ENCODE measurements at regions not wholly inside any gene's neighbourhood (a gene's known extent, or its start where the extent isn't known, plus 50 kb on each side); places are given as distances from the start of the nearest gene placed in this dataset.

DNA sequence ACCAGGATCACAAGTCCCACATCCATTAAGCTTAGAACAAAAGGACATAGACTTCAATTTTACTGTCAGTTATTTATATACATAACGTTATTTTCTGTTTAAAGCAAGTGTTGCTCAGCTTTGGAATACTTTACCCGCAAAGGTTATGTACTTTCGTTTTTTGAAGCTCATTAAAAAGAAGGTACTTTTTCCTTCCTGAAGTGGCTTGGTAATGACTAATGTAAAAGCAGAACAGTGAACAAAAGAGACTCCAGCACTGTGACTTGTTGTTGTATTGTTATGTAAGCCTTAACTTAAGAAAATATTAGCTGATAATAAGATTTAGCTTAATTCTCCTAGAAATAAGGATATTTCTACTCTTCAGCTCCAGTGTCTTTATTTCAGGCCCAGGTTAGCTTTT, 97.3 kb upstream of the SLCO6A1 start:
- H3K4me1 Mint-ChIP-seq (ENCODE audit: low read depth), result peaks cover 18% of the 10 kb centered on the region
- H3K9me3 Mint-ChIP-seq (ENCODE audit: low read depth), result peaks cover 5% of the 10 kb centered on the region
- H3K27me3 Mint-ChIP-seq, result no peaks in the 10 kb centered on the region
- H3K36me3 Mint-ChIP-seq, result no peaks in the 10 kb centered on the region
- peak overlapping the region; percentile 14 for H3K4me3 Mint-ChIP-seq
- no peak overlapping the region for H3K27ac Mint-ChIP-seq

DNA sequence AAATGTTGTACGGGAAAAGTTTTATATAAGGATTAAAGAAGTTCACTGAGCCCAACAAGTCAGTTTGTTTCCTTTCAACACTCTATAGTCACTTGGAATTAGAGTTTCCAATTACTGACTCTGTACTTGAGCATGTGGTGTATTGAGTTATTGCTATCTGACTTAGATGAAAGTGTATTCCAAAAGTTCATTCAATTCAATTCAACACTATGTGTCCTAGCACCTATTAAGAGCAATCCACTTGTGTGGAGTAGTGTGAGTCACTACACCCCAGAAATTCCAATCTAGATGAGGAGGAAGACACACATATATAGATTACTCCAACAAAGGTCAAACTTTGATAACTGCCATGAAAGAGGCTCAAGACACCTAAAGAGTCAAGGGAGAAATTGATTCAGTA, 98.2 kb upstream of the SLCO6A1 start:
- Mint-ChIP-seq H3K36me3 (no peaks in the 10 kb centered on the region), H3K4me1 (ENCODE audit: low read depth) (peaks cover 14% of the 10 kb centered on the region), H3K9me3 (ENCODE audit: low read depth) (peaks cover 5% of the 10 kb centered on the region), H3K4me3 (no peak overlapping the region), H3K27ac (no peak overlapping the region), H3K27me3 (no peaks in the 10 kb centered on the region)

DNA sequence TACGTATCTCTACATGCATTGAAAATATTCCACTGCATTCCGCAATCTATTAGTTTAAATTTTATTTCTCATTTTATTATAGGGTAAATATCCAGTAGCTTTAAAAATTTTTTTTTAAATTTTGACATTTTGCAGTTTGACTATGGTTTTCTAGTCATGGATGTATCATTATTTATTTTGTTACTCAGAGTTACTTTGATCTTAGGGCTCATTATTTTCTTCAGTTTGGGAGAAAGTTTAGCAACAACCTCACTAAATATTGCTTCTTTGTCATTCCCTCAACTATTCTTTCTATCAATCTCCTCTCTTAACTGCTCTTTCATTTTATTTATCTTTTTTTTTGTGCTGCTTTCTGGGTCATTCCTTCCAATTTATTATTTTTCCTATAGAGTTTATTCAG, 100.5 kb upstream of the SLCO6A1 start:
- Mint-ChIP-seq H3K27ac (no peak overlapping the region), H3K27me3 (peaks cover 5% of the 10 kb centered on the region), H3K4me3 (no peak overlapping the region), H3K4me1 (ENCODE audit: low read depth) (peaks cover 14% of the 10 kb centered on the region), H3K36me3 (no peaks in the 10 kb centered on the region), H3K9me3 (ENCODE audit: low read depth) (peaks cover under 1% of the 10 kb centered on the region)

DNA sequence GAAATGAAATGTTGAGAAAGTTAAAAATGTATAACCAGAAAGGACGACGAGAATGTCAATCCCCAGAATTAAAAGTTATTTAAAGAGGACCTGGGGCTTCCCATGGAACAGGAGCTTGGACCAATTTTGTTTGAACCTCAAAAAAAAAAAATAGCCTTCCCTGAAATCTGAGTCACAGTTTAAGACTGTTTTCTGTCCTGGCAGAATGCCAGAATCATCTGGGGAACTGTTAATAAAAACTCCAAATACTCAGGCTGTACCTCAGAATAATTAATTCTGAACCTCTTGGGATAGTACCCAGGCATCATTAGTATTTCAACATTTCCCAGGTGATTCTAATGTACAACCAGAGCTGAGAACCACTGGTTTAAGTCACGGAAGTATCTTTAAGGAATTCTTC, 102.2 kb upstream of the SLCO6A1 start:
- peaks cover 7% of the 10 kb centered on the region for H3K4me1 Mint-ChIP-seq (ENCODE audit: low read depth)
- H3K4me3 Mint-ChIP-seq, result no peak overlapping the region
- no peak overlapping the region for H3K27ac Mint-ChIP-seq
- no peaks in the 10 kb centered on the region for H3K36me3 Mint-ChIP-seq
- H3K9me3 Mint-ChIP-seq (ENCODE audit: low read depth), result no peaks in the 10 kb centered on the region
- peaks cover 5% of the 10 kb centered on the region for H3K27me3 Mint-ChIP-seq

DNA sequence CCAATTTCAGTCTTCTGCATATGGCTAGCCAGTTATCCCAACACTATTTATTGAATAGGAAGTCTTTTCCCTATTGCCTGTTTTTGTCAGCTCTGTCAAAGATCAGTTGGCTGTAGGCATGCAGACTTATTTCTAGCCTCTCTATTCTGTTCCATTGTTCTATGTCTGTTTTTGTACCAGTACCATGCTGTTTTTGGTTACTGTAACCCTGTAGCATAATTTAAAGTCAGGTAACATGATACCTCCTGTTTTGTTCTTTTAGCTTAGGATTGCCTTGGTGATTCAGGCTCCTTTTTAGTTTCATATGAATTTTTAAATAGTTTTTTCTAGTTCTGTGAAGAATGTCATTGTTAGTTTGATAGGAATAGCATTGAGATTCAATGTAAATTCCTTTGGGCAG, 104.9 kb upstream of the SLCO6A1 start:
- Mint-ChIP-seq H3K27ac (no peak overlapping the region), H3K4me1 (ENCODE audit: low read depth) (no peaks in the 10 kb centered on the region), H3K36me3 (no peaks in the 10 kb centered on the region), H3K4me3 (no peak overlapping the region), H3K27me3 (peaks cover 5% of the 10 kb centered on the region), H3K9me3 (ENCODE audit: low read depth) (no peaks in the 10 kb centered on the region)

DNA sequence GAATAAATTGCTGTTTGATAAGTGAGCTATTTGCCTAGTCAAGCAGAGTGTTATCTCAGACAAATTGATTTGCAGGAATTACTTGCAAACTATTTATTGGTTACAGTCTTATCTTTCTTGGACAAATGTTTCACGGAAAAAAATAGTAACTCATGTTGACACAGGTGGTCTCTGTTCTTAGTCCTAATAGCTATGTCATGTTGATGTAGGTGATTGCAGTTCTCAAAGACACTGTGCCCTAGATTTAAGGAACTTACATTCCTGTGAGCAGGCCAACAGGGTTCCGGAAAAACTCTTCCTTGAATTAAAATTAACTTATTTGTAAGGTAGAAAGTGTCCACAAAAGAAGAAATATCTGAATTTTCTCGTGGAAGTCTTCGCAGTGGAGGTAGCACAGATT, 109.6 kb upstream of the SLCO6A1 start:
- Mint-ChIP-seq H3K27me3 (peaks cover 2% of the 10 kb centered on the region), H3K27ac (no peak overlapping the region), H3K9me3 (ENCODE audit: low read depth) (no peaks in the 10 kb centered on the region), H3K4me3 (no peak overlapping the region), H3K4me1 (ENCODE audit: low read depth) (no peaks in the 10 kb centered on the region), H3K36me3 (no peaks in the 10 kb centered on the region)

DNA sequence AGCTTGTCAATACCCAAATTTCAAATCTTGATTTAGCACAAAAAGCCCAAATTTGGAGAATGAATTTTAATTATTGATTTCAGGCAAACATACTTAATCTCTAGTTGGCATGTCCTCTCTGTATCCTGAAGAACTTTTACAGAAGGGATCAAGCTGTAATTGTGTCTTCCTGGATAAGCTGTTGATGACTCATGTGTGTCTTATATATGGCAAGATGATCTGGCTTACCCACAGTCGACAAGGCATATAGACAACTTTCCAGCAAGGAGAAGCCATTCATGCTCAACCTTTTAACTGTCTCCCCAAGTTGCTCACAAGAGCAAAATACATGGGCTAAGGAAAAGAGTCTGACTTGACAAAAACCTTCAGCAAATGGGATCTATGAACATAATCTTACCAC, 112.5 kb upstream of the SLCO6A1 start:
- H3K4me1 Mint-ChIP-seq (ENCODE audit: low read depth), result no peaks in the 10 kb centered on the region
- no peaks in the 10 kb centered on the region for H3K36me3 Mint-ChIP-seq
- H3K4me3 Mint-ChIP-seq, result no peak overlapping the region
- H3K27me3 Mint-ChIP-seq, result peaks cover 6% of the 10 kb centered on the region
- no peaks in the 10 kb centered on the region for H3K9me3 Mint-ChIP-seq (ENCODE audit: low read depth)
- H3K27ac Mint-ChIP-seq, result no peak overlapping the region

DNA sequence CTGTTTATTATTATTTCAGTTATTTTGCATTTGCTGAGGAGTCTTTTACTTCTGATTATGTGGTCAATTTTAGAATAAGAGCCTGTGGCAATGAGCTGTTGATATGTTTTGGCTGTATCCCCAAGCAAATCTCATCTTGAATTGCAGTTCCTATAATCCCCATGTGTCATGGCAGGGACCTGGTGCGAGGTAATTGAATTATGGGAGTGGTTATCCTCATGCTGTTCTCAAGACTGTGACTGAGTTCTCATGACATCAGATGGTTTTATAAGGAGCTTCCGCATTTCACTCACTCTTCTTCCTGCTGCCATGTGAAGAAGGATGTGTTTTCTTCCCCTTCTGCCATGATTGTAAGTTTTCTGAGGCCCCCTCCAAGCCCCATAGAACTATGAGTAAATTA, 114.9 kb upstream of the SLCO6A1 start:
- H3K27me3 Mint-ChIP-seq, result peaks cover 8% of the 10 kb centered on the region
- H3K27ac Mint-ChIP-seq, result no peak overlapping the region
- no peaks in the 10 kb centered on the region for H3K9me3 Mint-ChIP-seq (ENCODE audit: low read depth)
- H3K36me3 Mint-ChIP-seq, result no peaks in the 10 kb centered on the region
- H3K4me3 Mint-ChIP-seq, result no peak overlapping the region
- H3K4me1 Mint-ChIP-seq (ENCODE audit: low read depth), result no peaks in the 10 kb centered on the region

DNA sequence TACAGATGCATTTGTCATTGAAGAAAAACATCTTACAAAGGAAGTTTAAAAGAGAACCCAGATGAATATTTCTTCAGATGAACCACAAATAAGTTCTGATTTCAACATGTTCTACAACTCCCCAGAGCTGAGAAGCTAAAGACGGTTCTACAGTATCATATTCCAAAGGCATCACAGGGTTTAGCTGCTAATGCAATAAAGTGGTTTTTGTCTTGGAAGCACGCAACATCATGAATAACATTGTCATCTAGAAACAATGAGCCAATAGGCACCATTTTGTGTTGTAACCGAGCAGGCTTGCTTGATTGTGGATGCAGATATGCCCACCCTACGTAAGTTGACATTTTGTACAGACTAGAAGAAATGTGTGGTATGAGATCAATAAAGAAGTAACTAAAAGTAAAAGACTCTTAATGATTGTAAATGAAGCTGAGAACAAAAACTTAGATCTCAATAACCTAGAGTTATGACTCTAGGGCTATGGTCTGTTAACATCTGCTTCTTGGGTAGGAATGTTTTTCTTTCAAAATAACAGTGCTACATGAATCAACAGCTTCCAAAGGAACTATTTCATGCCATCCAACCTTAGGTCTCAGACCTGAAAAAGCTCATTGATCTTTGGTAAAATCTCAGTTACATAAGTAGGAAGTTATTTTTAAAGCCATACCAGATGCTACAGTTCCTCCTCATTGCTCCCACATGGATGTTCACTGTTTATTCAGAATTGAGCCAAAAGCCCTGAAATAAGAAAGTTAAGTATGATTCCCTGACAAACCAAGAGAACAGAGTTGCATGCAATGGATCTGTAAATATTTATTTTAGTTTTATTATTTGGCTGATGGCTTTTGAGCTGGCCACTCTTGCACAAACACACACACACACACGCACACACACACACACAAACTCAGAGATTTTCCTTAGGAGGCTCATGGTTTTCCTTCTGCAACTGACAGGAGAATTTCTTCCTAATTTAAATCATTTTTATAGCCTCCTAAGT, 118.7 kb upstream of the SLCO6A1 start:
- H3K9me3 Mint-ChIP-seq (ENCODE audit: low read depth), result peaks cover 3% of the 10 kb centered on the region
- peaks cover 6% of the 10 kb centered on the region for H3K27me3 Mint-ChIP-seq
- no peak overlapping the region for H3K27ac Mint-ChIP-seq
- H3K4me3 Mint-ChIP-seq, result no peak overlapping the region
- no peaks in the 10 kb centered on the region for H3K4me1 Mint-ChIP-seq (ENCODE audit: low read depth)
- peaks cover 2% of the 10 kb centered on the region for H3K36me3 Mint-ChIP-seq

DNA sequence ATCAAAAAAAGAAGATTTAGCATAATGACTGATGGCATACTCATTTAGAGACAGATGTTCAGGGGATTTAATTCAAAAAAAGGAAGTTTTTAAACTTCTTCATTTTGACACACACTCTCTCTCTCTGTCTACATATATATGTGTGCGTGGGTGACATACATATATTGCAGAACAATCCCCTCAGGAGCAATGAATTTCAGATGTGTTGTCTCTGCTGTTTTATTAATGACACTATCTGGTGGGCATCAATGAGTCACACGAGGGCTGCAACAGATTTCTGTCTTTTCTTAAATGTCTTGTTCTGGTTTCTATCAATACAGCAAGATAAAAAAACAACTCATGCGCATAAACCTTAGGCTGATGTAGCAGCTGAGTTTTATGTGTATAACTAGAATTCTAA, 123.5 kb upstream of the SLCO6A1 start:
- peaks cover 2% of the 10 kb centered on the region for H3K36me3 Mint-ChIP-seq
- no peaks in the 10 kb centered on the region for H3K4me1 Mint-ChIP-seq (ENCODE audit: low read depth)
- H3K27ac Mint-ChIP-seq, result no peak overlapping the region
- H3K9me3 Mint-ChIP-seq (ENCODE audit: low read depth), result peaks cover 3% of the 10 kb centered on the region
- H3K4me3 Mint-ChIP-seq, result no peak overlapping the region
- H3K27me3 Mint-ChIP-seq, result peaks cover 7% of the 10 kb centered on the region

DNA sequence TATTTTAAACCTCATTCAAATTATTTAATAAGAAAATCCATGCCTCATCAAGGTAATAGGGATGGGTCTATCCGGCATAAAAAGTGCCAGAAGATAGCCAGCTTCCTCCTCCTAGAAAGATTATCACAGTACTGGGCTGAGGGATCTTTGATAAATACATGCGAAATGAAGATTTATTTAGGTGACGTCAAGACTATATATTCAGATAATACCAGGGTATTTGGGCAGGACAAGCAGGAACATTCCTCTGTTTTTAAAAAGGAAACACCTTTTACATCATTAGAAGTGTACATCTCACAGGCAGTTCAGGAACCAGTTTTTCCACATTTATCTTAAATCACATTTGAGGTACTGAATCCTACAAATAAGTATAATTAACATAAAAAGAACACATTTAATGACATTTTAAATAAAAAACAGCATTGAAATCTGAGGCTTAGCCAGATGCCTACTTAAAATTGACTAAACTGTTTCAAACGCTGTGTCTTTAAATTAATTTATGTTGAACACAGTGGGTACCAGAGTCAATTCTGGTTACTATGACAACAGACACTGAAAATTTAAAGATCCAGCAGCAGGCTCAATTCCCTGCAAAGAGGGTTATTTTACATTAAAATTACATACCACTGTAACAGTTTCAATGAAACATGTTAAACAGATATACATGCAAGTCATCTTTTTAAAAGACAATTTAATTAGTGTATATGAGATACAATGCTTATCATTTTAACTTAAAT, 124.7 kb upstream of the SLCO6A1 start:
- Mint-ChIP-seq H3K9me3 (ENCODE audit: low read depth) (peaks cover 3% of the 10 kb centered on the region), H3K4me1 (ENCODE audit: low read depth) (no peaks in the 10 kb centered on the region), H3K4me3 (no peak overlapping the region), H3K27ac (no peak overlapping the region), H3K36me3 (peaks cover 2% of the 10 kb centered on the region), H3K27me3 (peaks cover 6% of the 10 kb centered on the region)

DNA sequence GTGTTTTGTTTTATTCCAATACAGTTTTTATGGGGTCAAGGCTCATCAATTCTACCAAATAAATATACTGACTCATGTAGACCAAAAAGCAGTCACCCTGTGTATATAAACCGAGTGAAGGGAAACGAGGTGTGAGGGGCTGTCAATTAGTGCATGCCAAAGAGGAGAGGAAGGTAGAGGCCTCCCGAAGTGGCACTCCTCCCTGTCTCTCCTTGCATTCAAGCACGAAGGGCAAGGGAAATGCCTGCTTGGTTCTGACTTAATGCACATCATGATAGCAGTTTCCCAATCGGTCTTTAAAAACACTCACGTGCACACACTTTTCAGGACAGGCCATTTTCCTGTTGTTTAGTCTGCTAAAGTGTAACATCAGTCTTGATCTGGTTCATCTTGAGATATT, 125.6 kb upstream of the SLCO6A1 start:
- H3K36me3 Mint-ChIP-seq, result peaks cover 2% of the 10 kb centered on the region
- no peaks in the 10 kb centered on the region for H3K4me1 Mint-ChIP-seq (ENCODE audit: low read depth)
- H3K9me3 Mint-ChIP-seq (ENCODE audit: low read depth), result peaks cover 3% of the 10 kb centered on the region
- H3K27ac Mint-ChIP-seq, result no peak overlapping the region
- no peak overlapping the region for H3K4me3 Mint-ChIP-seq
- peaks cover 7% of the 10 kb centered on the region for H3K27me3 Mint-ChIP-seq

DNA sequence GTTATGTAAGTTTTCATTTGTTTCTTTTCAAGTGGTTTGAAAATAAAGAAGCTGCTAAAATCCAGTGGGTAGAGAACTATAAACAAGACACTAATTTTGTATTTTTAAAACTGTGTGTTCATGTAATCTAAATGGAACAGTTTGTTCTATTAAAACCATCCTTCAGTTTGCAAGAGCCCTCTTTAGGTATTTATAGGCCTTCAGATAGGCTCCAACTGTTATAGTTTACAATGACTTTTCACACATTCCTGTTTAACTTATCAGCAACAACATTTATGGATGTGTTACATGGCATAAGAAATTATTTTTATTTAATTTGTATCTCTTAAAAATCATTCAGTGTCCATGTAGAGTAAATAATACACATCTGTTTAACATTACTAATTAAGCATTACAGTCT, 126.7 kb upstream of the SLCO6A1 start:
- H3K9me3 Mint-ChIP-seq (ENCODE audit: low read depth), result no peaks in the 10 kb centered on the region
- no peaks in the 10 kb centered on the region for H3K4me1 Mint-ChIP-seq (ENCODE audit: low read depth)
- no peaks in the 10 kb centered on the region for H3K36me3 Mint-ChIP-seq
- no peak overlapping the region for H3K4me3 Mint-ChIP-seq
- no peak overlapping the region for H3K27ac Mint-ChIP-seq
- H3K27me3 Mint-ChIP-seq, result peaks cover 7% of the 10 kb centered on the region

DNA sequence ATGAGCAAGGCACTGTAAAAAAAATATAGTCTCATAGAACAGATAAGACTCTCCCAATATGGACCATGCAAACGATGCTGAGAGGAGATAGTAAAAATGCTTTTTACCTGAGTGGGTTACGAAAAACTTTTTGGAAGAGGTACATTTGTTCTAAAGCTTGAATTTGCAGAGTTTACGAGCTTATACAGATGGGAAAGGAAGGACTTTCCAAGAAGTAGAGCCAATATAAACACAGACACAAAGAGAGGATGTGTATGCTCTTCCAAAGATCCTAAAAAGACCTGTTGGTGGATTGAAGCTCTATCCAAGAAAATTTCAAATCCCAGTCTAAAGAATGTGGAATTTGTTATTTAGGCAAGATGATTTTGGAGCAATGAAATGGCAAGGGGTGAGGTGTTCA, 127.1 kb upstream of the SLCO6A1 start:
- Mint-ChIP-seq H3K4me1 (ENCODE audit: low read depth) (no peaks in the 10 kb centered on the region), H3K36me3 (no peaks in the 10 kb centered on the region), H3K27ac (no peak overlapping the region), H3K4me3 (no peak overlapping the region), H3K9me3 (ENCODE audit: low read depth) (no peaks in the 10 kb centered on the region), H3K27me3 (peaks cover 8% of the 10 kb centered on the region)

DNA sequence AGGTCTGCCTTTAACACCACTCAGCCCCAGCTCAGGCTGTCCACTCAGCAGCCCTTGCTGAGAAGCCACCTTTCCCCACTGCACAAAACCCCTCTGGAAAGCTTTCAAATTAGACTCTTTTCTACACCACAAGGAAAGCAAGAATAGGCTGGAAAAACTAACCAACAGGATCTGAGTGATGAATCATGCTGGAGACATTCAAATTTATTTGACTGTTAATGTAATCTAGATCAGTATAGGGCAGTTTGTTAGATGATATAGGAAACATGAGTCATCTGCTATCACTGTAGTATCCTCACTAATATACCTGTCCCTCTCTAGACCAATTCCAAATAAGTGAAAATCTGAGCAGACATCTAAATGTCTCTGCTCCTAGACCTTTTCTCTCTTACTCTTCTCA, 127.8 kb upstream of the PAM start:
- peaks cover 6% of the 10 kb centered on the region for H3K9me3 Mint-ChIP-seq (ENCODE audit: low read depth)
- H3K4me1 Mint-ChIP-seq (ENCODE audit: low read depth), result no peaks in the 10 kb centered on the region
- H3K36me3 Mint-ChIP-seq, result no peaks in the 10 kb centered on the region
- H3K4me3 Mint-ChIP-seq, result no peak overlapping the region
- peaks cover 10% of the 10 kb centered on the region for H3K27me3 Mint-ChIP-seq
- no peak overlapping the region for H3K27ac Mint-ChIP-seq

All from activated naive CD8-positive, alpha-beta T cell (primary cell).